ENCODE measurements at regions not wholly inside any gene's neighbourhood (a gene's known extent, or its start where the extent isn't known, plus 50 kb on each side); places are given as distances from the start of the nearest gene placed in this dataset.

- Histone ChIP-seq H3K27ac (no peak overlapping the region), H3K9me3 (replicated peaks in 1 of 3) (no peaks in the 10 kb centered on the region), H3K4me1 (replicated peaks in 1 of 2) (no peaks in the 10 kb centered on the region), H3K4me3 (no peak overlapping the region), H3K36me3 (replicated peaks in 1 of 2) (no peaks in the 10 kb centered on the region), H3K27me3 (no peaks in the 10 kb centered on the region)
- TF ChIP-seq POLR2A (IDR thresholded peaks at IDR 0.05), result no peak
- no peak for TF ChIP-seq CTCF (IDR thresholded peaks at IDR 0.05)
- WGBS, 4 donors, result 64 to 81% (median 76%) methylated on average over 3 of the region's 3 CpGs
- intact Hi-C loops (cut with DNase I), result no loop called here
- no peak for DNase-seq
These were observed 476.3 kb downstream of the DTHD1 start for GRCh38 chr4:36757580-36758311.

GRCh38 chr4:36758312-36759178, 477.1 kb downstream of the DTHD1 start:
- H3K36me3 ChIP-seq (replicated peaks in 1 of 2), result no peaks in the 10 kb centered on the region
- 56 to 64% (median 62%) methylated on average over 9 of the region's 9 CpGs for whole genome bisulfite sequencing, 4 donors
- TF ChIP-seq CTCF (IDR thresholded peaks at IDR 0.05) (no peak), POLR2A (IDR thresholded peaks at IDR 0.05) (no peak)
- no peak overlapping the region for H3K27ac ChIP-seq
- no peak for DNase-seq
- no peaks in the 10 kb centered on the region for H3K9me3 ChIP-seq (replicated peaks in 1 of 3)
- no peak overlapping the region for H3K4me3 ChIP-seq
- intact Hi-C loops (cut with DNase I), result no loop called here
- no peaks in the 10 kb centered on the region for H3K27me3 ChIP-seq
- H3K4me1 ChIP-seq (replicated peaks in 1 of 2), result no peaks in the 10 kb centered on the region

GRCh38 chr4:36761607-36762006, 480.2 kb downstream of the DTHD1 start:
- intact Hi-C loops (cut with DNase I), result no loop called here
- TF ChIP-seq POLR2A (IDR thresholded peaks at IDR 0.05), result no peak
- no peak for TF ChIP-seq CTCF (IDR thresholded peaks at IDR 0.05)
- Histone ChIP-seq H3K4me1 (replicated peaks in 1 of 2) (no peaks in the 10 kb centered on the region), H3K4me3 (no peak overlapping the region), H3K9me3 (replicated peaks in 1 of 3) (no peaks in the 10 kb centered on the region), H3K27me3 (no peaks in the 10 kb centered on the region), H3K27ac (no peak overlapping the region), H3K36me3 (replicated peaks in 1 of 2) (no peaks in the 10 kb centered on the region)
- WGBS, 4 donors, result 66 to 84% (median 74%) methylated on average over 4 of the region's 4 CpGs
- no peak for DNase-seq

GRCh38 chr4:36763814-36764213, 480.7 kb upstream of the NWD2 start:
- DNase-seq, result no peak
- H3K27ac ChIP-seq, result no peak overlapping the region
- no peaks in the 10 kb centered on the region for H3K9me3 ChIP-seq (replicated peaks in 1 of 3)
- 86 to 90% (median 87%) methylated on average over 1 of the region's 1 CpG for WGBS, 4 donors
- intact Hi-C loops (cut with DNase I), result no loop called here
- H3K4me1 ChIP-seq (replicated peaks in 1 of 2), result no peaks in the 10 kb centered on the region
- no peak overlapping the region for H3K4me3 ChIP-seq
- no peak for TF ChIP-seq CTCF (IDR thresholded peaks at IDR 0.05)
- TF ChIP-seq POLR2A (IDR thresholded peaks at IDR 0.05), result no peak
- H3K27me3 ChIP-seq, result no peaks in the 10 kb centered on the region
- H3K36me3 ChIP-seq (replicated peaks in 1 of 2), result no peaks in the 10 kb centered on the region
